ENCODE measurements at regions not wholly inside any gene's neighbourhood (a gene's known extent, or its start where the extent isn't known, plus 50 kb on each side); places are given as distances from the start of the nearest gene placed in this dataset.

- 95% methylated on average over 18 of the region's 18 CpGs for WGBS
- no peak for DNase-seq (ENCODE audit: low read depth in 6 of 9, low spot score in 9 of 9)
- no peak overlapping the region for H3K27ac ChIP-seq (ENCODE audit: low read depth in 1 of 2, low read length in 1 of 2)
- peaks cover 0 to 4% of the 10 kb centered on the region in 2 donors for H3K9me3 ChIP-seq (ENCODE audit: control insufficient read depth in 2 of 2, insufficient read depth in 1 of 2, low read length in 1 of 2)
- H3K4me1 ChIP-seq (ENCODE audit: control insufficient read depth in 2 of 2, insufficient read depth in 2 of 2, low read length in 2 of 2) = no peaks in the 10 kb centered on the region
- no peaks in the 10 kb centered on the region for H3K36me3 ChIP-seq (ENCODE audit: control insufficient read depth in 2 of 2, insufficient read depth in 2 of 2, low read length in 1 of 2)
- H3K4me3 ChIP-seq (ENCODE audit: low read length in 2 of 2) = no peak overlapping the region
- H3K27me3 ChIP-seq (ENCODE audit: control insufficient read depth in 2 of 2, insufficient read depth in 1 of 2, low read length in 1 of 2) = no peaks in the 10 kb centered on the region
Measured at GRCh38 chr2:106941372-106941993, 55.5 kb upstream of the ST6GAL2 start.

DNA sequence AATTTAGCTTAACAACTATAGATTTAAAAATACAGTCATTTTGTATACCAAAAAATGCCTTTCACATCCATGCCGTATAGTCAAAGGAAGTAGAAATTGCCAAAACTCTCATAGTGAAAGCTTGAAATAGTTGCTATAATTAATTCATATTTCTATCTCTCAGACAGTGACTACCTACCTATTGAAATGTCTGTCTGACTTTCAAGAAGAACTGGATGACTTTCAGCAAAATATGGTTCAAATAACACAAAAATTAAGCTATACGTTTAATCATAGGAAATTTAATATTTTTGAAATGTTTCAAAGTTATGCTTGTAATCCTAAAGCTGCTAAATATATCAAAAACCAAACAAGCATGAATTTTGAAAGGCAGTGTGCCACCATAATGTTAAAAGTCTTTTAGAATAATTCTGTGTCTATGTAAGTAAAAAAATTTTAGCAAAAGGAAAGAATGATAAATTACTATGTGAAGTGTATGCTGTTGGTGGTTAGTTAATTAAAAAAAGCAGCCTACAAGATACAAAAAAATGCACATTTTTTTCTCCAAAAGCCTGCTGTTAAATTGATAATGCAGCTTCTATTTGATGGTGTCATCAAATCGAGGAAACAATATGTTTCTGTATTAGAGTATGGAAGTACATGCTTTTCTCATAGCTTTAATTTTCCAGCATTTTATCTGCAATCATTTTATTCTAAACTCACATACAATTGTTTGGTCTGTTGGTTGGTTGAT lies 57.7 kb upstream of the ST6GAL2 start:
- H3K4me1 ChIP-seq (ENCODE audit: control insufficient read depth in 2 of 2, insufficient read depth in 2 of 2, low read length in 2 of 2) = no peaks in the 10 kb centered on the region

DNA sequence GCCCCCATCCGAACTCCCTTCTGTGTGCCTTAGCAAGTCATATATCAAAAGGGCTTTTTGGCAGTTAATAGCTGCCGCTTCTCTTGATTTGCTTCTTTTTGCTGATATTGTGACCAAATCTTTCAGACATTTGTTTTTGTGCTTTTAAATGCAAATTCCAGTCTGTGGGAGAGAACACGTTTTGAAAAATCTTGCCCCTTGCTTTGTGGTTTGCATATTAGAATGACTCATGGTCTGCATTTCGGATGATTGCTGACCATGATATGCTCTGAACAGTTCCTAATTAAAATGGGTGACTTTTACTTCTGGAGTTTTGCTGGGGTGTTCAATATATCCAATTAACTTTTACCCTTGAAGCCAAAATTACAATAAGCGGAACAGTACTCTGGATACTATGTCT lies 58.2 kb upstream of the ST6GAL2 start:
- WGBS = 92% methylated on average over 5 of the region's 5 CpGs
- DNase-seq (ENCODE audit: low read depth in 6 of 9, low spot score in 9 of 9) = no peak
- Histone ChIP-seq H3K27ac (ENCODE audit: low read depth in 1 of 2, low read length in 1 of 2) (no peak overlapping the region), H3K4me3 (ENCODE audit: low read length in 2 of 2) (no peak overlapping the region), H3K9me3 (ENCODE audit: control insufficient read depth in 2 of 2, insufficient read depth in 1 of 2, low read length in 1 of 2) (peaks cover 0 to 4% of the 10 kb centered on the region in 2 donors), H3K36me3 (ENCODE audit: control insufficient read depth in 2 of 2, insufficient read depth in 2 of 2, low read length in 1 of 2) (no peaks in the 10 kb centered on the region), H3K4me1 (ENCODE audit: control insufficient read depth in 2 of 2, insufficient read depth in 2 of 2, low read length in 2 of 2) (no peaks in the 10 kb centered on the region), H3K27me3 (ENCODE audit: control insufficient read depth in 2 of 2, insufficient read depth in 1 of 2, low read length in 1 of 2) (no peaks in the 10 kb centered on the region)

More for the DNA sequence above, 57.7 kb upstream of the ST6GAL2 start:
- Histone ChIP-seq H3K4me3 (ENCODE audit: low read length in 2 of 2) (no peak overlapping the region), H3K9me3 (ENCODE audit: control insufficient read depth in 2 of 2, insufficient read depth in 1 of 2, low read length in 1 of 2) (peaks cover 0 to 4% of the 10 kb centered on the region in 2 donors), H3K36me3 (ENCODE audit: control insufficient read depth in 2 of 2, insufficient read depth in 2 of 2, low read length in 1 of 2) (no peaks in the 10 kb centered on the region), H3K27ac (ENCODE audit: low read depth in 1 of 2, low read length in 1 of 2) (no peak overlapping the region), H3K27me3 (ENCODE audit: control insufficient read depth in 2 of 2, insufficient read depth in 1 of 2, low read length in 1 of 2) (no peaks in the 10 kb centered on the region)
- DNase-seq (ENCODE audit: low read depth in 6 of 9, low spot score in 9 of 9) = no peak
- WGBS = 91% methylated on average over 3 of the region's 3 CpGs

DNA sequence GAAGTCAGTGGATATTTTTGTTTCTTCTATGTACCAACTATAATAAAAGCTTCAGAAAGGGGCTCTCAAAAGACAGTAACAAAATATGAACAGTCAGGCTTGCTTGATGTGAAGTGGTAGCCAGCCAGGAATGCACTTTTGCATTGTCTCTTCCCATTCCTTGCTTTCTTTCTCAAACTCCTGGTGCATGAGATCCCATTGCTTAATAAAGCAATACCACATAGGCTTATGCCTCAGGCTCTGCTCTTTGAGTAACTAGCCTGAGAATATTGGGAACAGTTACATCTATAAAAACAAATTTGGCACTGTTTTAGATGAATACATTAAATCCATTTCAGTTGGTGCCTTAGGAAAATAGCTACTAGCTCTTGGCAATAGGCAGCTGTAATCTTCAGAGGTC lies 62.6 kb upstream of the ST6GAL2 start:
- Histone ChIP-seq H3K36me3 (ENCODE audit: control insufficient read depth in 2 of 2, insufficient read depth in 2 of 2, low read length in 1 of 2) (no peaks in the 10 kb centered on the region), H3K4me3 (ENCODE audit: low read length in 2 of 2) (no peak overlapping the region), H3K4me1 (ENCODE audit: control insufficient read depth in 2 of 2, insufficient read depth in 2 of 2, low read length in 2 of 2) (no peaks in the 10 kb centered on the region), H3K9me3 (ENCODE audit: control insufficient read depth in 2 of 2, insufficient read depth in 1 of 2, low read length in 1 of 2) (peaks cover 0 to 3% of the 10 kb centered on the region in 2 donors), H3K27ac (ENCODE audit: low read depth in 1 of 2, low read length in 1 of 2) (no peak overlapping the region), H3K27me3 (ENCODE audit: control insufficient read depth in 2 of 2, insufficient read depth in 1 of 2, low read length in 1 of 2) (no peaks in the 10 kb centered on the region)
- DNase-seq (ENCODE audit: low read depth in 6 of 9, low spot score in 9 of 9) = no peak

- WGBS = 98% methylated on average over 5 of the region's 5 CpGs
- Histone ChIP-seq H3K36me3 (ENCODE audit: control insufficient read depth in 2 of 2, insufficient read depth in 2 of 2, low read length in 1 of 2) (no peaks in the 10 kb centered on the region), H3K27me3 (ENCODE audit: control insufficient read depth in 2 of 2, insufficient read depth in 1 of 2, low read length in 1 of 2) (no peaks in the 10 kb centered on the region), H3K27ac (ENCODE audit: low read depth in 1 of 2, low read length in 1 of 2) (no peak overlapping the region), H3K9me3 (ENCODE audit: control insufficient read depth in 2 of 2, insufficient read depth in 1 of 2, low read length in 1 of 2) (peaks cover 0 to 3% of the 10 kb centered on the region in 2 donors), H3K4me1 (ENCODE audit: control insufficient read depth in 2 of 2, insufficient read depth in 2 of 2, low read length in 2 of 2) (no peaks in the 10 kb centered on the region), H3K4me3 (ENCODE audit: low read length in 2 of 2) (no peak overlapping the region)
- no peak for DNase-seq (ENCODE audit: low read depth in 6 of 9, low spot score in 9 of 9)
Measured at GRCh38 chr2:106953236-106953635, 67.3 kb upstream of the ST6GAL2 start.

GRCh38 chr2:106953779-106954178 lies 67.8 kb upstream of the ST6GAL2 start:
- Histone ChIP-seq H3K4me3 (ENCODE audit: low read length in 2 of 2) (no peak overlapping the region), H3K27me3 (ENCODE audit: control insufficient read depth in 2 of 2, insufficient read depth in 1 of 2, low read length in 1 of 2) (no peaks in the 10 kb centered on the region), H3K27ac (ENCODE audit: low read depth in 1 of 2, low read length in 1 of 2) (no peak overlapping the region), H3K9me3 (ENCODE audit: control insufficient read depth in 2 of 2, insufficient read depth in 1 of 2, low read length in 1 of 2) (peaks cover 0 to 3% of the 10 kb centered on the region in 2 donors), H3K4me1 (ENCODE audit: control insufficient read depth in 2 of 2, insufficient read depth in 2 of 2, low read length in 2 of 2) (no peaks in the 10 kb centered on the region), H3K36me3 (ENCODE audit: control insufficient read depth in 2 of 2, insufficient read depth in 2 of 2, low read length in 1 of 2) (no peaks in the 10 kb centered on the region)
- no peak for DNase-seq (ENCODE audit: low read depth in 6 of 9, low spot score in 9 of 9)
- WGBS = 82% methylated on average over 5 of the region's 5 CpGs

DNA sequence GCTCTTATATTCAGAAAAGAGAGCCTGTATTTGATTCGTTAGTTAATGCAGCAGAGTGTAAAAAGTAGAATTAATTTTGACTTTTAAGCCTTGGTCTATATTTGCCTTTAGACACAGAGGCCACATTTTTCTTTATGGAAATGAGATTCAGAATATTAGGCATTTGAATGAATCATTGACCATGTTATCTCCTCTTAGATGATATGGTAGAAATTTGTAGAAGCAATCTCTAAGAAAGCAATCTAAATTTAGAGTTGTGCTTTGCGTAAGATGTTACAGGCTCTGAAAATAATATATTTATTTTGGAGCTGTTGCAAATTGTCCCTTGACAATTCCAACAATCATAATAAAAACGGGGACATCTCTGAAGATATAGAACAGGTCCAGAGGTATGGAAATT lies 68.3 kb upstream of the ST6GAL2 start:
- H3K27me3 ChIP-seq (ENCODE audit: control insufficient read depth in 2 of 2, insufficient read depth in 1 of 2, low read length in 1 of 2) = no peaks in the 10 kb centered on the region
- WGBS = 92% methylated on average over 3 of the region's 3 CpGs
- no peak for DNase-seq (ENCODE audit: low read depth in 6 of 9, low spot score in 9 of 9)
- no peak overlapping the region for H3K4me3 ChIP-seq (ENCODE audit: low read length in 2 of 2)
- H3K9me3 ChIP-seq (ENCODE audit: control insufficient read depth in 2 of 2, insufficient read depth in 1 of 2, low read length in 1 of 2) = peaks cover 0 to 3% of the 10 kb centered on the region in 2 donors
- no peak overlapping the region for H3K27ac ChIP-seq (ENCODE audit: low read depth in 1 of 2, low read length in 1 of 2)
- no peaks in the 10 kb centered on the region for H3K4me1 ChIP-seq (ENCODE audit: control insufficient read depth in 2 of 2, insufficient read depth in 2 of 2, low read length in 2 of 2)
- no peaks in the 10 kb centered on the region for H3K36me3 ChIP-seq (ENCODE audit: control insufficient read depth in 2 of 2, insufficient read depth in 2 of 2, low read length in 1 of 2)

GRCh38 chr2:106956416-106956815 lies 70.4 kb upstream of the ST6GAL2 start:
- DNase-seq (ENCODE audit: low read depth in 6 of 9, low spot score in 9 of 9) = no peak
- Histone ChIP-seq H3K27me3 (ENCODE audit: control insufficient read depth in 2 of 2, insufficient read depth in 1 of 2, low read length in 1 of 2) (no peaks in the 10 kb centered on the region), H3K4me3 (ENCODE audit: low read length in 2 of 2) (no peak overlapping the region), H3K4me1 (ENCODE audit: control insufficient read depth in 2 of 2, insufficient read depth in 2 of 2, low read length in 2 of 2) (no peaks in the 10 kb centered on the region), H3K36me3 (ENCODE audit: control insufficient read depth in 2 of 2, insufficient read depth in 2 of 2, low read length in 1 of 2) (no peaks in the 10 kb centered on the region), H3K9me3 (ENCODE audit: control insufficient read depth in 2 of 2, insufficient read depth in 1 of 2, low read length in 1 of 2) (peaks cover 0 to 3% of the 10 kb centered on the region in 2 donors), H3K27ac (ENCODE audit: low read depth in 1 of 2, low read length in 1 of 2) (peak overlapping the region in 1 of 2 donors; percentile 5)
- WGBS = 91% methylated on average over 7 of the region's 7 CpGs

- WGBS = 89% methylated on average over 3 of the region's 3 CpGs
- Histone ChIP-seq H3K4me3 (ENCODE audit: low read length in 2 of 2) (no peak overlapping the region), H3K27me3 (ENCODE audit: control insufficient read depth in 2 of 2, insufficient read depth in 1 of 2, low read length in 1 of 2) (no peaks in the 10 kb centered on the region), H3K27ac (ENCODE audit: low read depth in 1 of 2, low read length in 1 of 2) (peak overlapping the region in 1 of 2 donors; percentile 5), H3K9me3 (ENCODE audit: control insufficient read depth in 2 of 2, insufficient read depth in 1 of 2, low read length in 1 of 2) (peaks cover 0 to under 1% of the 10 kb centered on the region in 2 donors), H3K4me1 (ENCODE audit: control insufficient read depth in 2 of 2, insufficient read depth in 2 of 2, low read length in 2 of 2) (no peaks in the 10 kb centered on the region), H3K36me3 (ENCODE audit: control insufficient read depth in 2 of 2, insufficient read depth in 2 of 2, low read length in 1 of 2) (no peaks in the 10 kb centered on the region)
- no peak for DNase-seq (ENCODE audit: low read depth in 6 of 9, low spot score in 9 of 9)
Measured at GRCh38 chr2:106956879-106957278, 70.9 kb upstream of the ST6GAL2 start.

Measured in thymus (tissue), 11 donors.